H9 (cell line): ENCODE measurements at regions not wholly inside any gene's neighbourhood (a gene's known extent, or its start where the extent isn't known, plus 50 kb on each side); places are given as distances from the start of the nearest gene placed in this dataset.
"Not testable (repeated sequence)": the region's sequence is repeated elsewhere in the genome, so short reads cannot be mapped to it uniquely, and the experiment has no call there.

ENCODE experiments used
- DNase-seq: peaks from one replicate; pipeline ENCODE4 v3.0.0-alpha.2; 2017
- H2AFZ ChIP-seq: one replicate; pipeline ENCODE4 v1.6.1; 2013; ENCODE audit warnings: mild to moderate bottlenecking, low read length, control low read depth, moderate library complexity
- H2AK5ac ChIP-seq: 2 replicates; pipeline ENCODE4 v1.6.1; 2013; ENCODE audit warnings: low read length, control low read depth, mixed read lengths; ENCODE audit not compliant: insufficient read length
- H2BK120ac ChIP-seq: one replicate; pipeline ENCODE4 v1.6.1; 2013; ENCODE audit warnings: low read depth, mild to moderate bottlenecking, low read length, control low read depth, inconsistent platforms; ENCODE audit not compliant: poor library complexity, severe bottlenecking
- H2BK12ac ChIP-seq: 2 replicates; pipeline ENCODE4 v1.6.1; 2013; ENCODE audit warnings: low read length, control low read depth, mixed read lengths, low read depth; ENCODE audit not compliant: insufficient read length
- H2BK15ac ChIP-seq: 2 replicates; pipeline ENCODE4 v1.6.1; 2013; ENCODE audit warnings: low read depth, low read length, control low read depth
- H2BK20ac ChIP-seq: one replicate; pipeline ENCODE4 v1.6.1; 2013; ENCODE audit warnings: low read depth, mild to moderate bottlenecking, low read length, control low read depth, inconsistent platforms; ENCODE audit not compliant: poor library complexity, severe bottlenecking
- H2BK5ac ChIP-seq: 2 replicates; pipeline ENCODE4 v1.6.1; 2013; ENCODE audit warnings: low read length, control low read depth, mixed read lengths; ENCODE audit not compliant: insufficient read length
- H3K14ac ChIP-seq: 2 replicates; pipeline ENCODE4 v1.6.1; 2013; ENCODE audit warnings: low read length, control low read depth; ENCODE audit not compliant: insufficient read depth
- H3K18ac ChIP-seq: 2 replicates; pipeline ENCODE4 v1.6.1; 2013; ENCODE audit warnings: low read depth, mild to moderate bottlenecking, mixed read lengths, low read length, control low read depth; ENCODE audit not compliant: insufficient read length
- H3K23ac ChIP-seq: 2 replicates; pipeline ENCODE4 v1.6.1; 2013; ENCODE audit warnings: low read length, control low read depth, mixed read lengths, low read depth; ENCODE audit not compliant: insufficient read length
- H3K23me2 ChIP-seq: 2 replicates; pipeline ENCODE4 v1.6.1; 2013; ENCODE audit warnings: low read depth, mild to moderate bottlenecking, mixed read lengths, low read length, control low read depth; ENCODE audit not compliant: insufficient read length, poor library complexity, severe bottlenecking
- H3K27ac ChIP-seq: 2 replicates; pipeline ENCODE4 v1.5.1; 2013; ENCODE audit warnings: low read length, control low read depth, mixed read lengths, low read depth; ENCODE audit not compliant: insufficient read length
- H3K27me3 ChIP-seq: 2 replicates; pipeline ENCODE4 v1.6.1; 2013; ENCODE audit warnings: low read length, control low read depth, inconsistent platforms; ENCODE audit not compliant: insufficient read depth
- H3K4ac ChIP-seq: 2 replicates; pipeline ENCODE4 v1.6.1; 2013; ENCODE audit warnings: low read depth, mild to moderate bottlenecking, control low read depth, inconsistent platforms, low read length, moderate library complexity
- H3K4me1 ChIP-seq: 2 replicates; pipeline ENCODE4 v1.6.1; 2013; ENCODE audit warnings: low read length, control low read depth, inconsistent platforms; ENCODE audit not compliant: insufficient read depth
- H3K4me2 ChIP-seq: 2 replicates; pipeline ENCODE4 v1.6.1; 2013; ENCODE audit warnings: low read length, control low read depth, mixed read lengths; ENCODE audit not compliant: insufficient read length, insufficient read depth
- H3K56ac ChIP-seq: 2 replicates; pipeline ENCODE4 v1.6.1; 2013; ENCODE audit warnings: low read depth, mild to moderate bottlenecking, mixed read lengths, low read length, control low read depth; ENCODE audit not compliant: insufficient read length
- H3K79me1 ChIP-seq: 2 replicates; pipeline ENCODE4 v1.6.1; 2013; ENCODE audit warnings: low read depth, mild to moderate bottlenecking, moderate library complexity, low read length, control low read depth, inconsistent platforms; ENCODE audit not compliant: insufficient read depth, poor library complexity, severe bottlenecking
- H3K79me2 ChIP-seq: 2 replicates; pipeline ENCODE4 v1.6.1; 2013; ENCODE audit warnings: low read length, control low read depth, inconsistent platforms; ENCODE audit not compliant: insufficient read depth
- H3K9ac ChIP-seq: 2 replicates; pipeline ENCODE4 v1.6.1; 2013; ENCODE audit warnings: low read length, control low read depth, mixed read lengths; ENCODE audit not compliant: insufficient read length; ENCODE audit errors: extremely low read depth
- H3K9me3 ChIP-seq: one replicate; pipeline ENCODE4 v1.6.1; 2013; ENCODE audit warnings: low read depth, low read length, inconsistent platforms; ENCODE audit not compliant: control insufficient read depth
- H3T11ph ChIP-seq: one replicate; pipeline ENCODE4 v1.6.1; 2013; ENCODE audit warnings: mild to moderate bottlenecking, low read length, control low read depth, inconsistent platforms
- H4K20me1 ChIP-seq: one replicate; pipeline ENCODE4 v1.6.1; 2013; ENCODE audit not compliant: control insufficient read depth, insufficient read length, insufficient read depth
- H4K5ac ChIP-seq: 2 replicates; pipeline ENCODE4 v1.6.1; 2013; ENCODE audit warnings: low read depth, mild to moderate bottlenecking, mixed read lengths, low read length, control low read depth; ENCODE audit not compliant: insufficient read length
- H4K8ac ChIP-seq: replicated peaks from 2 replicates; pipeline ENCODE4 v1.6.1; 2013; ENCODE audit warnings: low read length, control low read depth, mixed read lengths, low read depth; ENCODE audit not compliant: insufficient read length
- H4K91ac ChIP-seq: 2 replicates; pipeline ENCODE4 v1.6.1; 2013; ENCODE audit warnings: low read depth, mild to moderate bottlenecking, moderate library complexity, mixed read lengths, low read length, control low read depth; ENCODE audit not compliant: insufficient read length
- H3K27ac Mint-ChIP-seq, 3 experiments: 2 replicates in 2 of 3; 3 replicates in 1 of 3; pipeline ENCODE4 v1.8.0; 2020 to 2021; ENCODE audit warnings: mixed read lengths in 3 of 3, mild to moderate bottlenecking in 1 of 3, moderate library complexity in 1 of 3
- H3K27me3 Mint-ChIP-seq: 2 replicates; pipeline ENCODE4 v1.8.0; 2021; ENCODE audit warnings: low read depth, mild to moderate bottlenecking, moderate library complexity, mixed read lengths
- H3K36me3 Mint-ChIP-seq, 3 experiments: 2 replicates in 2 of 3; 3 replicates in 1 of 3; pipeline ENCODE4 v1.8.0; 2020 to 2021; ENCODE audit warnings: low read depth in 3 of 3, mixed read lengths in 3 of 3; ENCODE audit not compliant: insufficient read depth in 1 of 3
- H3K4me1 Mint-ChIP-seq, 2 experiments: 2 replicates each; pipeline ENCODE4 v1.8.0; 2020; ENCODE audit warnings: mixed read lengths in 2 of 2
- H3K4me3 Mint-ChIP-seq, 2 experiments: 2 replicates in 1 of 2; 3 replicates in 1 of 2; pipeline ENCODE4 v1.8.0; 2020 to 2021; ENCODE audit warnings: mild to moderate bottlenecking in 2 of 2, mixed read lengths in 2 of 2, moderate library complexity in 1 of 2
- H3K9me3 Mint-ChIP-seq, 2 experiments: 2 replicates in 1 of 2; 3 replicates in 1 of 2; pipeline ENCODE4 v1.8.0; 2020; ENCODE audit warnings: mild to moderate bottlenecking in 2 of 2, mixed read lengths in 2 of 2, moderate library complexity in 1 of 2
- CTCF ChIP-seq: fragments of 200-600 bp; sonication (generic); conservative IDR thresholded peaks from 3 replicates; pipeline ENCODE4 v1.8.0; 2021; ENCODE audit warnings: antibody characterized with exemption, mild to moderate bottlenecking
- WGBS: extraction: QIAGEN DNeasy Blood & Tissue Kit; methylation state at CpG from one replicate; pipeline ENCODE4 v1.1.7; 2013; ENCODE audit warnings: missing lambda C conversion rate, low lambda C conversion rate, mixed read lengths; ENCODE audit not compliant: insufficient read length; ENCODE audit errors: extremely low coverage; 5-methylcytosine and 5-hydroxymethylcytosine counted together

- H3K14ac ChIP-seq = no peak overlapping the region
- H2BK12ac ChIP-seq = no peak overlapping the region
- Mint-ChIP-seq H3K27ac (no peak overlapping the region), H3K4me1 (peaks cover 0 to 4% of the 10 kb centered on the region in 2 experiments; a peak in 1 of 4 replicates), H3K36me3 (peaks cover 5 to 20% (median 16%) of the 10 kb centered on the region in 3 experiments), H3K9me3 (peaks cover 13 to 20% of the 10 kb centered on the region in 2 experiments), H3K4me3 (no peak overlapping the region), H3K27me3 (no peaks in the 10 kb centered on the region)
- no peaks in the 10 kb centered on the region for H3K79me2 ChIP-seq
- H3K23ac ChIP-seq = no peak overlapping the region
- H4K20me1 ChIP-seq = no peaks in the 10 kb centered on the region
- H3K27ac ChIP-seq = no peak overlapping the region
- no peak overlapping the region for H2BK120ac ChIP-seq
- H2AK5ac ChIP-seq = no peak overlapping the region
- H3K79me1 ChIP-seq = no peaks in the 10 kb centered on the region
- no peak overlapping the region for H4K8ac ChIP-seq
- H2BK5ac ChIP-seq = no peak overlapping the region
- no peaks in the 10 kb centered on the region for H3K27me3 ChIP-seq
- no peak overlapping the region for H3K9ac ChIP-seq
- WGBS = no CpG with 5 or more reads among the region's 1 CpG
- no peak overlapping the region for H2BK15ac ChIP-seq
- no peak for DNase-seq
- H3K23me2 ChIP-seq = no peaks in the 10 kb centered on the region
- H3K4ac ChIP-seq = no peak overlapping the region
- no peak overlapping the region for H2BK20ac ChIP-seq
- no peak overlapping the region for H3K56ac ChIP-seq
- no peak overlapping the region for H4K91ac ChIP-seq
- H4K5ac ChIP-seq = no peak overlapping the region
- H3T11ph ChIP-seq = no peak overlapping the region
- H3K4me1 ChIP-seq = no peaks in the 10 kb centered on the region
- TF ChIP-seq CTCF = no peak
- H3K9me3 ChIP-seq = no peaks in the 10 kb centered on the region
- no peak overlapping the region for H3K4me2 ChIP-seq
- no peak overlapping the region for H2AFZ ChIP-seq
- no peak overlapping the region for H3K18ac ChIP-seq
These were observed 526.9 kb downstream of the PYDC2 start for GRCh38 chr3:191987831-191988350.

- H3K23ac ChIP-seq, H2BK20ac ChIP-seq, H3K14ac ChIP-seq, H2BK12ac ChIP-seq, H3K79me1 ChIP-seq, H2AK5ac ChIP-seq, H3K4me1 ChIP-seq, H2BK120ac ChIP-seq, H3T11ph ChIP-seq, H2AFZ ChIP-seq, H3K27ac Mint-ChIP-seq, H3K23me2 ChIP-seq, H2BK15ac ChIP-seq, H3K4me3 Mint-ChIP-seq, H3K27me3 Mint-ChIP-seq, H4K8ac ChIP-seq, H3K56ac ChIP-seq, H3K18ac ChIP-seq, H3K27ac ChIP-seq, H3K9me3 ChIP-seq, H3K4ac ChIP-seq, H3K4me2 ChIP-seq, H2BK5ac ChIP-seq, H4K91ac ChIP-seq, H4K20me1 ChIP-seq, H4K5ac ChIP-seq, H3K79me2 ChIP-seq, H3K9ac ChIP-seq, DNase-seq, H3K27me3 ChIP-seq: not testable (repeated sequence)
- peaks cover 52 to 53% of the 10 kb centered on the region in 2 experiments for H3K9me3 Mint-ChIP-seq
- WGBS = no CpG with 5 or more reads among the region's 4 CpGs
- peaks cover 23 to 27% of the 10 kb centered on the region in 2 experiments for H3K4me1 Mint-ChIP-seq
- peaks cover 27 to 58% (median 43%) of the 10 kb centered on the region in 3 experiments for H3K36me3 Mint-ChIP-seq
These were observed 533.0 kb downstream of the PYDC2 start for GRCh38 chr3:191993952-191994351.
